ENCODE measurements at regions not wholly inside any gene's neighbourhood (a gene's known extent, or its start where the extent isn't known, plus 50 kb on each side); places are given as distances from the start of the nearest gene placed in this dataset.

GRCh38 chr2:196441527-196441926, 198.0 kb upstream of the CCDC150 start:
- Histone ChIP-seq H3K4me3 (no peak overlapping the region), H3K27me3 (ENCODE audit: low read depth) (no peaks in the 10 kb centered on the region), H3K27ac (no peak overlapping the region), H3K36me3 (no peaks in the 10 kb centered on the region), H3K9me3 (no peaks in the 10 kb centered on the region), H3K4me1 (no peaks in the 10 kb centered on the region)
- no peak for ATAC-seq
- intact Hi-C loops (cut with DNase I): no loop called here
- TF ChIP-seq CTCF (IDR thresholded peaks at IDR 0.05): no peak
- DNase-seq: no peak

- intact Hi-C loops (cut with DNase I): no loop called here
Measured at GRCh38 chr2:196442211-196442610, 197.3 kb upstream of the CCDC150 start.

GRCh38 chr2:196444442-196444841, 195.1 kb upstream of the CCDC150 start:
- H3K4me3 ChIP-seq: no peak overlapping the region
- H3K36me3 ChIP-seq: no peaks in the 10 kb centered on the region
- intact Hi-C loops (cut with DNase I): no loop called here
- no peak for TF ChIP-seq CTCF (IDR thresholded peaks at IDR 0.05)
- no peak for DNase-seq
- no peaks in the 10 kb centered on the region for H3K4me1 ChIP-seq
- H3K27me3 ChIP-seq (ENCODE audit: low read depth): no peaks in the 10 kb centered on the region
- no peaks in the 10 kb centered on the region for H3K9me3 ChIP-seq
- ATAC-seq: no peak
- no peak overlapping the region for H3K27ac ChIP-seq

More at GRCh38 chr2:196442211-196442610, 197.3 kb upstream of the CCDC150 start:
- Histone ChIP-seq H3K4me1 (no peaks in the 10 kb centered on the region), H3K36me3 (no peaks in the 10 kb centered on the region), H3K9me3 (no peaks in the 10 kb centered on the region), H3K27ac (no peak overlapping the region), H3K27me3 (ENCODE audit: low read depth) (no peaks in the 10 kb centered on the region), H3K4me3 (no peak overlapping the region)
- no peak for TF ChIP-seq CTCF (IDR thresholded peaks at IDR 0.05)
- ATAC-seq (no peak), DNase-seq (no peak)

- H3K9me3 ChIP-seq: no peaks in the 10 kb centered on the region
- intact Hi-C loops (cut with DNase I): no loop called here
- H3K27me3 ChIP-seq (ENCODE audit: low read depth): no peaks in the 10 kb centered on the region
- H3K27ac ChIP-seq: no peak overlapping the region
- no peak overlapping the region for H3K4me3 ChIP-seq
- no peak for TF ChIP-seq CTCF (IDR thresholded peaks at IDR 0.05)
- H3K4me1 ChIP-seq: no peaks in the 10 kb centered on the region
- H3K36me3 ChIP-seq: no peaks in the 10 kb centered on the region
- ATAC-seq: no peak
- DNase-seq: no peak
Measured at GRCh38 chr2:196445991-196446390, 193.5 kb upstream of the CCDC150 start.

- H3K9me3 ChIP-seq: no peaks in the 10 kb centered on the region
- no peaks in the 10 kb centered on the region for H3K27me3 ChIP-seq (ENCODE audit: low read depth)
- no peak for ATAC-seq
- H3K36me3 ChIP-seq: no peaks in the 10 kb centered on the region
- no peak for TF ChIP-seq CTCF (IDR thresholded peaks at IDR 0.05)
- H3K27ac ChIP-seq: no peak overlapping the region
- no peak for DNase-seq
- H3K4me3 ChIP-seq: no peak overlapping the region
- intact Hi-C loops (cut with DNase I): no loop called here
- no peaks in the 10 kb centered on the region for H3K4me1 ChIP-seq
Measured at GRCh38 chr2:196448407-196449079, 191.0 kb upstream of the CCDC150 start.

Data from lower lobe of right lung (tissue), 2 donors.